HCT116 (cell line): ENCODE measurements at regions not wholly inside any gene's neighbourhood (a gene's known extent, or its start where the extent isn't known, plus 50 kb on each side); places are given as distances from the start of the nearest gene placed in this dataset.

Experiments used
- ATAC-seq: fragments of 200-7000 bp; cut with Tn5 transposase; 2 replicates; pipeline ENCODE4 v1.9.1; 2020; ENCODE audit warnings: mild to moderate bottlenecking, moderate library complexity
- BruUV-seq: library from RNA; stranded (reverse); fragments of 400-500 nt; replicated peaks from 2 replicates; lab custom pipeline; 2021; lab: Mats Ljungman, UMichigan
- CTCF ChIA-PET: fragments of 300-600 bp; sonication (Branson Sonifier 250); formaldehyde crosslinking; loops from one replicate; lab custom pipeline; 2021; ENCODE audit warnings: antibody characterized with exemption; lab: Charles Lee
- POLR2A ChIA-PET: fragments of 300-600, 350-600 bp; sonication (Branson Sonifier 250); formaldehyde crosslinking; loops from one replicate; lab custom pipeline; 2021; ENCODE audit warnings: antibody characterized with exemption; lab: Charles Lee
- RAD21 ChIA-PET, 2 experiments: fragments of 300-600 bp; sonication (Branson Sonifier 250); formaldehyde crosslinking; loops; one replicate each; lab custom pipeline; 2023; ENCODE audit warnings: low total read pairs in 2 of 2; ENCODE audit not compliant: uncharacterized antibody in 2 of 2, unreplicated experiment in 2 of 2, low non-redundant PET in 1 of 2; lab: Charles Lee
- DNase-seq: peaks from one replicate; pipeline ENCODE4 v3.0.0-alpha.2; 2010; ENCODE audit warnings: low read depth, low spot score
- H2AFZ ChIP-seq: fragments of 200-600 bp; shearing (Covaris generic), sonication (generic); 2 replicates; pipeline ENCODE4 v1.6.1; 2017; ENCODE audit warnings: low read depth, mixed run types, mixed read lengths, antibody characterized with exemption, low read length; ENCODE audit not compliant: poor library complexity, severe bottlenecking
- H3K27ac ChIP-seq: 2 replicates; pipeline ENCODE4 v1.5.1; 2012; ENCODE audit warnings: low read depth, low read length
- H3K27me3 ChIP-seq: fragments of 200-600 bp; sonication (generic); 2 replicates; pipeline ENCODE4 v1.6.1; 2016; ENCODE audit warnings: mixed run types, low read length, mixed read lengths; ENCODE audit not compliant: insufficient read depth
- H3K36me3 ChIP-seq, 2 experiments: fragments of 200-500 bp in 1 of 2; fragments of 200-600 bp in 1 of 2; sonication (Bioruptor generic) in 1 of 2; sonication (generic) in 1 of 2; 2 replicates each; pipeline versions ENCODE4 v1.5.1 to v1.6.1; 2014 to 2016; ENCODE audit warnings: low read length in 2 of 2, inconsistent platforms in 1 of 2, mixed read lengths in 1 of 2, mixed run types in 1 of 2; ENCODE audit not compliant: insufficient read depth in 2 of 2, control insufficient read depth in 1 of 2
- H3K4me1 ChIP-seq, 2 experiments: fragments of 200-600 bp in 1 of 2; sonication (generic) in 1 of 2; 2 replicates each; pipeline versions ENCODE4 v1.5.1 to v1.6.1; 2012 to 2017; ENCODE audit warnings: low read length in 2 of 2, inconsistent platforms in 1 of 2, mild to moderate bottlenecking in 1 of 2, mixed read lengths in 1 of 2, mixed run types in 1 of 2, moderate library complexity in 1 of 2; ENCODE audit not compliant: insufficient read depth in 2 of 2, control insufficient read depth in 1 of 2
- H3K4me2 ChIP-seq: fragments of 200-600 bp; sonication (generic); 2 replicates; pipeline ENCODE4 v1.6.1; 2017; ENCODE audit warnings: mixed run types, low read length, mixed read lengths
- H3K4me3 ChIP-seq, 2 experiments: fragments of 200-600 bp in 1 of 2; sonication (generic) in 1 of 2; replicated peaks in 1 of 2; 2 replicates each; pipeline ENCODE4 v1.5.1; 2011 to 2016; ENCODE audit warnings: low read length in 2 of 2, control low read depth in 1 of 2, low read depth in 1 of 2, mild to moderate bottlenecking in 1 of 2, mixed read lengths in 1 of 2, mixed run types in 1 of 2
- H3K79me2 ChIP-seq: fragments of 200-600 bp; sonication (generic); 2 replicates; pipeline ENCODE4 v1.6.1; 2017; ENCODE audit warnings: mild to moderate bottlenecking, mixed run types, low read length, moderate library complexity, mixed read lengths; ENCODE audit not compliant: insufficient read depth
- H3K9ac ChIP-seq: fragments of 200-600 bp; sonication (generic); 2 replicates; pipeline ENCODE4 v1.6.1; 2016; ENCODE audit warnings: low read length, mixed read lengths
- H3K9me2 ChIP-seq: fragments of 200-600 bp; sonication (generic), shearing (Covaris generic); 2 replicates; pipeline ENCODE4 v1.6.1; 2017; ENCODE audit warnings: mixed run types, mild to moderate bottlenecking, moderate library complexity; ENCODE audit not compliant: insufficient read depth
- H3K9me3 ChIP-seq, 2 experiments: fragments of 200-500 bp in 1 of 2; fragments of 200-600 bp in 1 of 2; sonication (Bioruptor generic) in 1 of 2; sonication (generic) in 1 of 2; 2 replicates each; pipeline ENCODE4 v1.6.1; 2014 to 2017; ENCODE audit warnings: low read length in 2 of 2, mixed read lengths in 2 of 2, inconsistent platforms in 1 of 2, low read depth in 1 of 2, mild to moderate bottlenecking in 1 of 2, mixed run types in 1 of 2, moderate library complexity in 1 of 2; ENCODE audit not compliant: control insufficient read depth in 1 of 2, insufficient read depth in 1 of 2
- H4K20me1 ChIP-seq: fragments of 200-600 bp; sonication (generic), shearing (Covaris generic); 2 replicates; pipeline ENCODE4 v1.6.1; 2017; ENCODE audit warnings: mixed run types, mild to moderate bottlenecking, moderate library complexity; ENCODE audit not compliant: insufficient read depth
- CBX3 ChIP-seq: IDR thresholded peaks from 2 replicates; pipeline ENCODE4 v1.6.1; 2012; ENCODE audit warnings: low read depth
- EZH2 ChIP-seq: fragments of 200-600 bp; sonication (generic); IDR thresholded peaks from 2 replicates; pipeline ENCODE4 v1.6.1; 2017; ENCODE audit warnings: antibody characterized with exemption, mixed run types
- FOSL1 ChIP-seq: IDR thresholded peaks from 2 replicates; pipeline ENCODE4 v1.6.1; 2012; ENCODE audit warnings: low read depth
- POLR2A ChIP-seq: IDR thresholded peaks from 2 replicates; pipeline ENCODE4 v1.7.0; 2011; ENCODE audit warnings: borderline replicate concordance; ENCODE audit not compliant: insufficient read depth, insufficient read length; ENCODE audit errors: extremely low read depth
- POLR2AphosphoS5 ChIP-seq: IDR thresholded peaks from 2 replicates; pipeline ENCODE4 v1.6.1; 2011; ENCODE audit warnings: mild to moderate bottlenecking, low read depth, low read length, moderate library complexity
- RAD21 ChIP-seq: IDR thresholded peaks from 2 replicates; pipeline ENCODE4 v1.6.1; 2012; ENCODE audit warnings: low read depth, mild to moderate bottlenecking
- SRF ChIP-seq: IDR thresholded peaks from 2 replicates; pipeline ENCODE4 v1.6.1; 2012; ENCODE audit warnings: low read depth
- ZFX ChIP-seq: fragments of 450-650 bp; IDR thresholded peaks from 2 replicates; pipeline ENCODE4 v1.6.1; 2017
- ZNF274 ChIP-seq: fragments of 200-500 bp; sonication (Bioruptor generic); IDR thresholded peaks from 2 replicates; pipeline ENCODE4 v1.6.1; 2014; ENCODE audit warnings: mild to moderate bottlenecking, low read depth, low read length, inconsistent platforms
- intact Hi-C: fragments of 100-400 bp; cut with micrococcal nuclease; formaldehyde crosslinking; loops from 2 replicates; pipeline ENCODE4 v1.10.0; 2022
- TF ChIP-seq, protein P1 (sequence below): IDR thresholded peaks from 2 replicates; pipeline ENCODE4 v1.6.1; 2012; ENCODE audit warnings: low read depth
- TF ChIP-seq, protein P2 (sequence below): IDR thresholded peaks from 2 replicates; pipeline ENCODE4 v1.6.1; 2011; ENCODE audit warnings: mild to moderate bottlenecking, low read length, moderate library complexity; ENCODE audit not compliant: insufficient replicate concordance; ENCODE audit errors: extremely low read depth
- TF ChIP-seq, protein P3 (sequence below): IDR thresholded peaks from 2 replicates; pipeline ENCODE4 v1.6.1; 2012

DNA sequence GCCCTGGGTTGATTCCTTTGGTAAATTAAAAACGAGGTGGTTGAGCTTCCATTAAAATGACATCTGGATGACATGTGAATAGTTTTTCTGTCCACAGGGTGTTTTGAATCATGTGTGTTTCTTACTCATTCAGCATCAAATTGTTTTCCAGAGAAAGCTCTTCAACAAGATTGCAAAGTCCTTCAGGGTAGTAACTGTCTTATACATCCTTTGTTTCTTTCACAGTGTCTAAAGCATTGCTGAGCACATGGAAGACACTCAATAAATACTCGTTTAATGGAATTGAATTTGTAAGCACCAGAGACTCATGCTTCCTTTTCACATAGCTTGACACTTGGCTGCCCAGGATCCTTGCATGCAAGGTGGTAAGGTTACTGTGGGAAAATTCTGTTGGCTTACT, 223.1 kb upstream of the CNTN6 start:
- no peak for ATAC-seq
- Histone ChIP-seq H3K79me2 (no peaks in the 10 kb centered on the region), H3K4me3 (no peak overlapping the region)
- intact Hi-C loops, result no loop called here
- TF ChIP-seq, protein P1, sequence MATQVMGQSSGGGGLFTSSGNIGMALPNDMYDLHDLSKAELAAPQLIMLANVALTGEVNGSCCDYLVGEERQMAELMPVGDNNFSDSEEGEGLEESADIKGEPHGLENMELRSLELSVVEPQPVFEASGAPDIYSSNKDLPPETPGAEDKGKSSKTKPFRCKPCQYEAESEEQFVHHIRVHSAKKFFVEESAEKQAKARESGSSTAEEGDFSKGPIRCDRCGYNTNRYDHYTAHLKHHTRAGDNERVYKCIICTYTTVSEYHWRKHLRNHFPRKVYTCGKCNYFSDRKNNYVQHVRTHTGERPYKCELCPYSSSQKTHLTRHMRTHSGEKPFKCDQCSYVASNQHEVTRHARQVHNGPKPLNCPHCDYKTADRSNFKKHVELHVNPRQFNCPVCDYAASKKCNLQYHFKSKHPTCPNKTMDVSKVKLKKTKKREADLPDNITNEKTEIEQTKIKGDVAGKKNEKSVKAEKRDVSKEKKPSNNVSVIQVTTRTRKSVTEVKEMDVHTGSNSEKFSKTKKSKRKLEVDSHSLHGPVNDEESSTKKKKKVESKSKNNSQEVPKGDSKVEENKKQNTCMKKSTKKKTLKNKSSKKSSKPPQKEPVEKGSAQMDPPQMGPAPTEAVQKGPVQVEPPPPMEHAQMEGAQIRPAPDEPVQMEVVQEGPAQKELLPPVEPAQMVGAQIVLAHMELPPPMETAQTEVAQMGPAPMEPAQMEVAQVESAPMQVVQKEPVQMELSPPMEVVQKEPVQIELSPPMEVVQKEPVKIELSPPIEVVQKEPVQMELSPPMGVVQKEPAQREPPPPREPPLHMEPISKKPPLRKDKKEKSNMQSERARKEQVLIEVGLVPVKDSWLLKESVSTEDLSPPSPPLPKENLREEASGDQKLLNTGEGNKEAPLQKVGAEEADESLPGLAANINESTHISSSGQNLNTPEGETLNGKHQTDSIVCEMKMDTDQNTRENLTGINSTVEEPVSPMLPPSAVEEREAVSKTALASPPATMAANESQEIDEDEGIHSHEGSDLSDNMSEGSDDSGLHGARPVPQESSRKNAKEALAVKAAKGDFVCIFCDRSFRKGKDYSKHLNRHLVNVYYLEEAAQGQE, result no peak
- TF ChIP-seq SRF (no peak), POLR2AphosphoS5 (no peak), ZFX (no peak), ZNF274 (no peak), EZH2 (no peak), FOSL1 (no peak), RAD21 (no peak), CBX3 (no peak), POLR2A (no peak)
- TF ChIP-seq, protein P2, sequence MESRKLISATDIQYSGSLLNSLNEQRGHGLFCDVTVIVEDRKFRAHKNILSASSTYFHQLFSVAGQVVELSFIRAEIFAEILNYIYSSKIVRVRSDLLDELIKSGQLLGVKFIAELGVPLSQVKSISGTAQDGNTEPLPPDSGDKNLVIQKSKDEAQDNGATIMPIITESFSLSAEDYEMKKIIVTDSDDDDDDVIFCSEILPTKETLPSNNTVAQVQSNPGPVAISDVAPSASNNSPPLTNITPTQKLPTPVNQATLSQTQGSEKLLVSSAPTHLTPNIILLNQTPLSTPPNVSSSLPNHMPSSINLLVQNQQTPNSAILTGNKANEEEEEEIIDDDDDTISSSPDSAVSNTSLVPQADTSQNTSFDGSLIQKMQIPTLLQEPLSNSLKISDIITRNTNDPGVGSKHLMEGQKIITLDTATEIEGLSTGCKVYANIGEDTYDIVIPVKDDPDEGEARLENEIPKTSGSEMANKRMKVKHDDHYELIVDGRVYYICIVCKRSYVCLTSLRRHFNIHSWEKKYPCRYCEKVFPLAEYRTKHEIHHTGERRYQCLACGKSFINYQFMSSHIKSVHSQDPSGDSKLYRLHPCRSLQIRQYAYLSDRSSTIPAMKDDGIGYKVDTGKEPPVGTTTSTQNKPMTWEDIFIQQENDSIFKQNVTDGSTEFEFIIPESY, result no peak
- TF ChIP-seq, protein P3, sequence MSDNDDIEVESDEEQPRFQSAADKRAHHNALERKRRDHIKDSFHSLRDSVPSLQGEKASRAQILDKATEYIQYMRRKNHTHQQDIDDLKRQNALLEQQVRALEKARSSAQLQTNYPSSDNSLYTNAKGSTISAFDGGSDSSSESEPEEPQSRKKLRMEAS, result no peak
- TF ChIP-seq, all 23 proteins: peak for 0
- ChIA-PET CTCF (no interaction called here), POLR2A (no interaction called here), RAD21 (no interaction called here)
- no peak overlapping the region for H3K4me2 ChIP-seq
- H4K20me1 ChIP-seq, result no peaks in the 10 kb centered on the region
- no peak overlapping the region for H3K9ac ChIP-seq
- H3K9me3 ChIP-seq, result peaks cover 14 to 20% of the 10 kb centered on the region in 2 experiments; a peak in 2 of 4 replicates
- no peaks in the 10 kb centered on the region for H3K4me1 ChIP-seq
- no peak for DNase-seq
- no TSS peak for BruUV-seq
- H2AFZ ChIP-seq, result no peak overlapping the region
- H3K36me3 ChIP-seq, result no peaks in the 10 kb centered on the region
- no peaks in the 10 kb centered on the region for H3K9me2 ChIP-seq
- no peaks in the 10 kb centered on the region for H3K27me3 ChIP-seq
- H3K27ac ChIP-seq, result no peak overlapping the region
